ENCODE measurements at regions not wholly inside any gene's neighbourhood (a gene's known extent, or its start where the extent isn't known, plus 50 kb on each side); places are given as distances from the start of the nearest gene placed in this dataset.
A peak's percentile ranks its signal among the peaks of the same experiment; 100 is the strongest.
"Not testable (repeated sequence)": the region's sequence is repeated elsewhere in the genome, so short reads cannot be mapped to it uniquely, and the experiment has no call there.

- Mint-ChIP-seq H3K4me1 (peaks cover 27% of the 10 kb centered on the region), H3K36me3 (ENCODE audit: low read depth) (no peaks in the 10 kb centered on the region), H3K27ac (no peak overlapping the region), H3K27me3 (ENCODE audit: low read depth, poor library complexity) (peaks cover 10% of the 10 kb centered on the region), H3K4me3 (no peak overlapping the region), H3K9me3 (peaks cover 36% of the 10 kb centered on the region)
- TF ChIP-seq CTCF (IDR thresholded peaks at IDR 0.05), result no peak
- no peak for DNase-seq
Measured at GRCh38 chr20:25991051-25991755, 294.6 kb upstream of the ZNF337 start.

- H3K9me3 Mint-ChIP-seq, result peaks cover 44% of the 10 kb centered on the region
- H3K27ac Mint-ChIP-seq; DNase-seq; H3K4me3 Mint-ChIP-seq; H3K36me3 Mint-ChIP-seq (ENCODE audit: low read depth): not testable (repeated sequence)
- peaks cover 25% of the 10 kb centered on the region for H3K4me1 Mint-ChIP-seq
- H3K27me3 Mint-ChIP-seq (ENCODE audit: low read depth, poor library complexity), result peaks cover 10% of the 10 kb centered on the region
Measured at GRCh38 chr20:25989686-25990085, 293.0 kb upstream of the ZNF337 start.

GRCh38 chr20:25989196-25989595 is 292.5 kb upstream of the ZNF337 start:
- Mint-ChIP-seq H3K36me3 (ENCODE audit: low read depth) (no peaks in the 10 kb centered on the region), H3K4me3 (no peak overlapping the region), H3K27ac (no peak overlapping the region), H3K4me1 (peaks cover 26% of the 10 kb centered on the region), H3K9me3 (peaks cover 44% of the 10 kb centered on the region), H3K27me3 (ENCODE audit: low read depth, poor library complexity) (peaks cover 10% of the 10 kb centered on the region)
- no peak for DNase-seq
- no peak for TF ChIP-seq CTCF (IDR thresholded peaks at IDR 0.05)

GRCh38 chr20:25987928-25988560 is 291.4 kb upstream of the ZNF337 start:
- not testable (repeated sequence) for H3K4me3 Mint-ChIP-seq

GRCh38 chr20:25987073-25987927 is 290.6 kb upstream of the ZNF337 start:
- TF ChIP-seq CTCF (IDR thresholded peaks at IDR 0.05), result no peak
- H3K27ac Mint-ChIP-seq, result no peak overlapping the region
- peaks cover 10% of the 10 kb centered on the region for H3K27me3 Mint-ChIP-seq (ENCODE audit: low read depth, poor library complexity)
- no peaks in the 10 kb centered on the region for H3K36me3 Mint-ChIP-seq (ENCODE audit: low read depth)
- H3K4me1 Mint-ChIP-seq, result peaks cover 30% of the 10 kb centered on the region
- H3K4me3 Mint-ChIP-seq, result no peak overlapping the region
- peaks cover 48% of the 10 kb centered on the region for H3K9me3 Mint-ChIP-seq
- no peak for DNase-seq

More at GRCh38 chr20:25987928-25988560, 291.4 kb upstream of the ZNF337 start:
- DNase-seq; H3K27ac Mint-ChIP-seq; H3K36me3 Mint-ChIP-seq (ENCODE audit: low read depth): not testable (repeated sequence)
- peaks cover 49% of the 10 kb centered on the region for H3K9me3 Mint-ChIP-seq
- peaks cover 10% of the 10 kb centered on the region for H3K27me3 Mint-ChIP-seq (ENCODE audit: low read depth, poor library complexity)
- peaks cover 30% of the 10 kb centered on the region for H3K4me1 Mint-ChIP-seq

GRCh38 chr20:25985597-25985996 is 288.9 kb upstream of the ZNF337 start:
- peaks cover 40% of the 10 kb centered on the region for H3K9me3 Mint-ChIP-seq
- TF ChIP-seq CTCF (IDR thresholded peaks at IDR 0.05), result no peak
- no peak overlapping the region for H3K27ac Mint-ChIP-seq
- H3K36me3 Mint-ChIP-seq (ENCODE audit: low read depth), result no peaks in the 10 kb centered on the region
- H3K4me3 Mint-ChIP-seq, result peak overlapping the region; percentile 17
- H3K4me1 Mint-ChIP-seq, result peaks cover 30% of the 10 kb centered on the region
- peaks cover 10% of the 10 kb centered on the region for H3K27me3 Mint-ChIP-seq (ENCODE audit: low read depth, poor library complexity)
- no peak for DNase-seq

All from nephron progenitor cell (in vitro differentiated cells).